ENCODE measurements at regions not wholly inside any gene's neighbourhood (a gene's known extent, or its start where the extent isn't known, plus 50 kb on each side); places are given as distances from the start of the nearest gene placed in this dataset.

- no peaks in the 10 kb centered on the region for H3K9me3 ChIP-seq
- no peaks in the 10 kb centered on the region for H3K27me3 ChIP-seq (ENCODE audit: insufficient read depth)
- ChIA-PET POLR2A (no interaction called here), CTCF (interaction anchor here (0.7 to 3.2 kb wide), 6 partner anchors 14 to 335 kb away, joined by 3 to 25 read pairs (median 3); partner anchors contain the start of gene IRX6)
- H3K9ac ChIP-seq, result no peak overlapping the region
- H3K79me2 ChIP-seq (ENCODE audit: insufficient read depth), result no peaks in the 10 kb centered on the region
- no peak overlapping the region for H3K4me3 ChIP-seq (ENCODE audit: low read depth in 2 of 2, low read length in 1 of 2)
- peaks cover 0 to 5% of the 10 kb centered on the region in 2 experiments; a peak in 2 of 4 replicates for H3K4me1 ChIP-seq (ENCODE audit: control insufficient read depth in 1 of 2, insufficient read depth in 2 of 2, low read depth in 1 of 2, low read length in 1 of 2)
- 50% methylated on average over 4 of the region's 4 CpGs for WGBS (ENCODE audit: low lambda C conversion rate)
- no peaks in the 10 kb centered on the region for H3F3A ChIP-seq (replicated peaks; ENCODE audit: insufficient read depth)
- no peak overlapping the region for H3K27ac ChIP-seq (ENCODE audit: low read depth in 2 of 2, low read length in 1 of 2)
- no peaks in the 10 kb centered on the region for H3K36me3 ChIP-seq (replicated peaks in 1 of 2; ENCODE audit: control insufficient read depth in 1 of 2, insufficient read depth in 2 of 2, low read length in 1 of 2)
- no peak overlapping the region for H3K4me2 ChIP-seq
- no peak for DNase-seq
- H4K20me1 ChIP-seq (ENCODE audit: insufficient read depth), result no peaks in the 10 kb centered on the region
- TF ChIP-seq SIN3A (IDR thresholded peaks at IDR 0.05; ENCODE audit: borderline replicate concordance, low read depth, low read length) (no peak), RFX5 (IDR thresholded peaks at IDR 0.05; ENCODE audit: low read length) (no peak), FOSL2 (IDR thresholded peaks at IDR 0.05; ENCODE audit: borderline replicate concordance, low read depth) (no peak), FOXM1 (IDR thresholded peaks at IDR 0.05; ENCODE audit: low read depth) (no peak), CTCF (IDR thresholded peaks at IDR 0.05) (no peak), NFIC (IDR thresholded peaks at IDR 0.05; ENCODE audit: borderline replicate concordance) (no peak), USF2 (IDR thresholded peaks at IDR 0.05; ENCODE audit: borderline replicate concordance, low read depth, low read length) (no peak), MAX (IDR thresholded peaks at IDR 0.05; ENCODE audit: low read depth) (no peak), USF1 (IDR thresholded peaks at IDR 0.05; ENCODE audit: borderline replicate concordance, low read depth) (no peak), SMC3 (IDR thresholded peaks at IDR 0.05; ENCODE audit: low read depth, low read length) (no peak), EP300 (IDR thresholded peaks at IDR 0.05; ENCODE audit: borderline replicate concordance in 1 of 2, low read depth in 1 of 2, low read length in 1 of 2) (no peak), JUND (IDR thresholded peaks at IDR 0.05) (no peak), NRF1 (IDR thresholded peaks at IDR 0.05; ENCODE audit: low read depth, low read length) (no peak), GABPA (IDR thresholded peaks at IDR 0.05; ENCODE audit: low read depth) (no peak)
- H2AFZ ChIP-seq (ENCODE audit: low read depth), result no peak overlapping the region
- no peaks in the 10 kb centered on the region for H3K9me2 ChIP-seq
These were observed 106.4 kb downstream of the IRX5 start for GRCh38 chr16:55037046-55037445.

- H3K36me3 ChIP-seq (replicated peaks in 1 of 2; ENCODE audit: control insufficient read depth in 1 of 2, insufficient read depth in 2 of 2, low read length in 1 of 2), result no peaks in the 10 kb centered on the region
- peaks cover 0 to 5% of the 10 kb centered on the region in 2 experiments; a peak in 2 of 4 replicates for H3K4me1 ChIP-seq (ENCODE audit: control insufficient read depth in 1 of 2, insufficient read depth in 2 of 2, low read depth in 1 of 2, low read length in 1 of 2)
- no peak overlapping the region for H2AFZ ChIP-seq (ENCODE audit: low read depth)
- ChIA-PET CTCF (no interaction called here), POLR2A (no interaction called here)
- H3K27me3 ChIP-seq (ENCODE audit: insufficient read depth), result no peaks in the 10 kb centered on the region
- H3K4me3 ChIP-seq (ENCODE audit: low read depth in 2 of 2, low read length in 1 of 2), result no peak overlapping the region
- no peaks in the 10 kb centered on the region for H3K9me2 ChIP-seq
- WGBS (ENCODE audit: low lambda C conversion rate), result 14% methylated on average over 5 of the region's 5 CpGs
- no peaks in the 10 kb centered on the region for H3K9me3 ChIP-seq
- H3K4me2 ChIP-seq, result no peak overlapping the region
- no peaks in the 10 kb centered on the region for H3K79me2 ChIP-seq (ENCODE audit: insufficient read depth)
- no peak overlapping the region for H3K9ac ChIP-seq
- DNase-seq, result peak; percentile 55
- no peaks in the 10 kb centered on the region for H4K20me1 ChIP-seq (ENCODE audit: insufficient read depth)
- no peaks in the 10 kb centered on the region for H3F3A ChIP-seq (replicated peaks; ENCODE audit: insufficient read depth)
- TF ChIP-seq JUND (IDR thresholded peaks at IDR 0.05), result no peak
- no peak for TF ChIP-seq EZH2phosphoT487 (IDR thresholded peaks at IDR 0.05; ENCODE audit: borderline replicate concordance, low read depth)
- TF ChIP-seq PBX3 (IDR thresholded peaks at IDR 0.05), result no peak
- TF ChIP-seq USF1 (IDR thresholded peaks at IDR 0.05; ENCODE audit: borderline replicate concordance, low read depth), result no peak
- peak; percentile 28 for TF ChIP-seq CHD2 (IDR thresholded peaks at IDR 0.05; ENCODE audit: low read length, partially characterized antibody)
- no peak overlapping the region for H3K27ac ChIP-seq (ENCODE audit: low read depth in 2 of 2, low read length in 1 of 2)
These were observed 107.3 kb downstream of the IRX5 start for GRCh38 chr16:55037966-55038365.

Measured in SK-N-SH (cell line).